HG03045 (cell line): ENCODE measurements at regions not wholly inside any gene's neighbourhood (a gene's known extent, or its start where the extent isn't known, plus 50 kb on each side); places are given as distances from the start of the nearest gene placed in this dataset.
A peak's percentile ranks its signal among the peaks of the same experiment; 100 is the strongest.

ENCODE experiments used
- ATAC-seq: cut with Tn5 transposase; IDR thresholded peaks from one replicate; pipeline ENCODE4 v1.9.1; 2021; ENCODE audit warnings: mild to moderate bottlenecking, moderate library complexity; ENCODE audit not compliant: unreplicated experiment

DNA sequence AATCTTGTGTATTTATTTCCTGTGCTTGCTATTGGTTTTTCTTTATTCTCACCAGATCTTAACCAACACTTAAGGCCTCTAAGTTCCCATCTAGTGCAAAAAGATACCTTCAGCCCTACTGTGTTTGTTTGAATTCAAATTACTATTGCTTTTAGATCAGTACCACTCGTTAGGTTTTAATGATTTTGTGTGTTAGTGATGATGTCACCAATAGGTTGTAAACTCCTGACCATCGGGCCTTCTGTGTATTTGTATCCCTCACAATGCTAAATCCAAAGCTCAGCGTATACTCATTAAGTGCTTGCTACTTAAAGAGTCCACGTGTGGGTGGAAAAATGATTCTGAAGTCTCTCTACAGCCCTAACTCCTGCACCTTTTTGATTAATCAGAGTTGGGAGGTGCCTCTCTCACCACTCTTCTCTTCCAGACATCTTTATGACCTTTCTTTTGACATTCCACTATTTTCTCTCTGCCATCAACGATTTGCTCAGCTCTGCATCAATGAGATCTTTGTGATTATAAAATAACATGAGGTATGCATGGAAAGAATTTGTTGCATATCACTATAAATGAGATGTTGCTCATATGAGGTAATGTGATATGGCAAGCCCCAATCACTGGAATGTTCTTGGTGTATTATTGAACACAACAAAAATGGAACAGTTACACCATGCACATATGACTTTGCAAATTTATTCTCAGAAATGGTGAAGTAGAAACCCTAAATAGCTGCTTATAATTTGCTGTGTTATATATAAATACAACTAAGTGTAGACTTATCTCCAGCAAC is 55.1 kb upstream of the LAMA2 start:
- ATAC-seq: no peak

DNA sequence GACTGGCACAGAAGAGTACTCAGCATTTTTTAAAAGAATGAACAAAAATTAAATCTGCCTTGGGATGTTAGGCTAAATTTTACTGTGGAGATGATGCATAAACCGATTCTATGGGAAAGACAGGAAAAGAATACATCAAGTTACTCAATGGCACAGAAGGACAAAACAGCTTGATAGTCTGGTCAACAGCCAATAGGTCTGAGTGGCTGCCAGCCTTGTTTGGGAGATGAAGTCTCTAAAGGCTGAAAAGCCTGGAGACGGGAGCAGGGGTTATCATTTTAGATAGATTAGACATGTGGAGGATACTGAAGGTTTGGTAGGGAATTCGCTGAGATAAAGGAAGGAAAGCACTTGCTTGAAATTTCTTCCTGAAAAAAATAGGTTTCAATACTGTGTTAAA is 56.3 kb upstream of the LAMA2 start:
- no peak for ATAC-seq

- ATAC-seq: no peak
These were observed 60.7 kb upstream of the LAMA2 start for GRCh38 chr6:128822271-128822670.

DNA sequence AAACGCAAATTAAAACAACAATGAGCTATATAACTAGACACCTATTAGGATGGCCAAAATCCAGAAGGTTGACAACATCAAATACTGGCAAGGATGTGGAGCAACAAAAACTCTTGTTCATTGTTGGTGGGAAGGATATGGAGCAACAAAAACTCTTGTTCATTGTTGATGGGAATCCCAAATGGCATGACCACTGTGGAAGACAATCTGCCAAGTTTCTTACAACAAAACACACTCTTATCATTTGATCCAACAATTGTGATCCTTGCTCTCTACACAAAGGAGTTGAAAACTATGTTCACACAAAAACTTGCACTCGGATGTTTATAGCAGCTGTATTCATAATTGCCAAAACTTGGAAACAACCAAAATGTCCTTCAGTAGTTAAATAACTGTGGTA is 61.8 kb upstream of the LAMA2 start:
- no peak for ATAC-seq

GRCh38 chr6:128808856-128809255 is 74.1 kb upstream of the LAMA2 start:
- no peak for ATAC-seq

DNA sequence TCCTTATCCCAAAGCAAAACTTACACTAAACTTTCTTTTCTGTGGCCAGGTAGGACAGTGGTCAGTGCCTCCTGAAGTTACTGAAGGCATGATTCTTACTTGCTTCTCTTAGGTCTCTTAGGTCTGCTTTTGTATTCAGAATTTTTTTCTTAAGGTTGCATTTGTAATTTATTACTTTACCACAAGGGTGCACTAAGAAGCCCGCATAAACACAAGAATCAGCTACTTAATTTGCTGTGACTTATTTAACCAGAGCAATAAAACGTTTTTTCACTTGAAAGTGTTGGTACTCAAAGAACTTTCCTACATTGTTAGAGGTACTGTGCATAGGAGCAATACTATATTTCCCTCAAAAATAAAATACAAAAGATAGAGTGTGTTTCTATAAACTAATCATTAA is 75.4 kb upstream of the LAMA2 start:
- no peak for ATAC-seq

GRCh38 chr6:128806261-128806660 is 76.7 kb upstream of the LAMA2 start:
- ATAC-seq: no peak

GRCh38 chr6:128803911-128804310 is 79.0 kb upstream of the LAMA2 start:
- no peak for ATAC-seq

GRCh38 chr6:128801621-128802020 is 81.3 kb upstream of the LAMA2 start:
- no peak for ATAC-seq

DNA sequence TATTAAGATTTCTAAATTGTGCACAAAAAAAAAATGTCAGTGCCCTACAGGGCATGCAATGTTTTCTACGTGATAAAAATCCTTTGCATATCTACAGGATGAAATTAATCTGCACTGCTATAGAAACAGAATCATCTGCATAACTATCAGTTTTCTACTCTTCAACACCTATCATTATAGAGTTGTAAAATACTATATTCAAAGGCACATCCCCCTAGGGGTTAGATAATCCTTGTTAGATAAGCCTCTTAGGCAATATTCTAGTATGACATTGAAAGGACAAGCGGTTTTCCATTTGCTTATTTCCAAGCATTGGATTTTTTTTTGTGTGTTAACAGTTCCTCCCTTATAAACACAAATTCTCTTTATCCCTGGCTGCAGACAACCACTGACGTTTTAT is 98.7 kb upstream of the LAMA2 start:
- no peak for ATAC-seq

DNA sequence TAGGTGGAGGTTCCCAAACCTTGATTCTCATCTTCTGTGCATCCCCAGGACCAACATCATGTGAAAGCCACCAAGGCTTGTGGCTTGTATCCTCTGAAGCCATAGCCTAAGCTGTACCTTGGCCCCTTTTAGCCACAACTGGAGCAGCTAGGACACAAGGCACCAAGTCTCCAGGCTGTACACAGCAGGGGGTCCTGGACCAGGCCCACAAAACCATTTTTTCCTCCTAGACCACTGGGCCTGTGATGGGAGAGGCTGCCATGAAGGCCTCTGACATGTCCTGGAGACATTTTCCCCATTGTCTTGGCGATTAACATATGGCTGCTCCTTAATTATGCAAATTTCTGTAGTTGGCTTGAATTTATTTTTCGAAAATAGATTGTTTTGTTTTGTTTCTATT is 114.8 kb upstream of the LAMA2 start:
- no peak for ATAC-seq

DNA sequence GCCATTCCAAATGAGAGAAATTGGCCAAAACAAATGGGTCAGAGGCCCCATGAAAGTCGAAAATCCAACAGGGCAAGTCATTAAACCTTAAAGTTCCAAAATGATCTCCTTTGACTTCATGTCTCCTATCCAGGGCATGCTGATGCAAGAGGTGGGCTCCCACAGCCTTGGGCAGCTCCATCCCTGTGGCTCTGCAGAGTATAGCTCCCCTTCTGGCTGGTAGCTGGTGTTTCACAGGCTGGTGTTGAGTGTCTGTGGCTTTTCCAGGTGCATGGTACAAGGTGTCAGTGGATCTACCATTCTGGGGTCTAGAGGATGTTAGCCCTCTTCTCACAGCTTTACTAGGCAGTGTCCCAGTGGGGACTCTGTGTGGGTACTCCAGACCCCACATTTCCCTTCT is 115.2 kb upstream of the LAMA2 start:
- ATAC-seq: no peak

- no peak for ATAC-seq
These were observed 115.8 kb upstream of the LAMA2 start for GRCh38 chr6:128767150-128767549.

DNA sequence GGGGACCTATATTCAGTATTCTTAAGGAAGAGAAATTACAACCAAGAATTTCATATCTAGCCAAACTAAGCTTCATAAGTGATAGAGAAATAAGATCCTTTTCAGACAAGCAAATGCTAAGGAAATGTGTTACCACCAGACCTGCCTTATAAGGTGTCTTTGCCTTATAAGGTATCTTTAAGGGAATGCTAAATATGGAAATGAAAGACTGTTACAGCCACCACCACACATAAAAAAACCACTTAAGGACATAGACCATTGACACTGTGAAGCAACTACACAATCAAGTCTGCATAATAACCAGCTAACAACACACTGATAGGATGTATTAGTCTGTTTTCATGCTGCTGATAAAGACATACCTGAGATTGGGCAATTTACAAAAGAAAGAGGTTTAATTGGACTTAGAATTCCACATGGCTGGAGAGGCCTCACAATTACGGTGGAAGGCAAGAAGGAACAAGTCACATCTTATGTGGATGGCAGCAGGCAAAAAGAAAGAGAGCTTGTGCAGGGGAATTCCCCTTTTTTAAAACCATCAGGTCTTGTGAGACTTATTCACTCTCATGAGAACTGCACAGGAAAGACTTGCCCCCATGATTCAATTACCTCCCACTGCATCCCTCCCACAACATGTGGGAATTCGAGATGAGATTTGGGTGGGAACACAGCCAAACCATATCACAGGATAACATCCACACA is 119.2 kb upstream of the LAMA2 start:
- ATAC-seq: no peak

GRCh38 chr6:128759901-128760300 is 123.0 kb upstream of the LAMA2 start:
- ATAC-seq: no peak

DNA sequence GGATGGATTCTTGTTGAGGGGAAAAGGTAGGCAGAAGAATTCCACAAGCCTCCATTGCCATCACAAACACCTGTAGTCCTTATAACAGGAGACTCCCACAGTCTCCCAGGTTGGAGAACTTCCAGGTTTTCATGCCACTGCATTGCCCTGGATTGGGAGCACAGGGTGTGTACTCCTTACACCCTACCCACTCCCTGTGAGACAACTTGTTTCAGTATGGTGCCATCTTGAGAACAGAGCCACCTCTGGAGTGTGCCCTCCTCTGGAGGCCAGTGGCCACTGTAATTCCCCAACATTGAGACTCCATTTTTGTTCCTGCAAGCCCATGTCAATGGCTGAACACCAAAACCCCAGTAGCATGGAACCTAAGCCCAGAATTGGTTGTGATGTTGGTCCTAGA is 123.5 kb upstream of the LAMA2 start:
- ATAC-seq: no peak

DNA sequence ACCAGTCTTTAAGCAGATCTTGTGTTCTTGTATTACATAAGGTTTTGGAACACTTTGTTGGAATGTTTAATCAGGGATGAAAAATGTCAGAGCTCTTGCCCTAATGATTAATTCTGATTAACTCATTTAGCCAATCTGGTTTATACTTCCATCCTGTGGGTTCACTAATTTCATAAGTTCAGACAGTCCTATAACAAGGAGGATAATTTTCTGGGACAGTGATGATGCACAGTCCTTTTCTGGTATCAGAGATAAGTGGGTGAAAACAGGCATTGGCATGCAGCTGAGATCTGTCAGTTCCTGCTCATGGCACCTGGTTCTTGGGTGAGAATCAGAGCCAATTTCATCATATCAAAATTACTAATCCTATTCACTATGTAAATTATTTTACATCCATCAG is 125.0 kb upstream of the LAMA2 start:
- ATAC-seq: no peak

DNA sequence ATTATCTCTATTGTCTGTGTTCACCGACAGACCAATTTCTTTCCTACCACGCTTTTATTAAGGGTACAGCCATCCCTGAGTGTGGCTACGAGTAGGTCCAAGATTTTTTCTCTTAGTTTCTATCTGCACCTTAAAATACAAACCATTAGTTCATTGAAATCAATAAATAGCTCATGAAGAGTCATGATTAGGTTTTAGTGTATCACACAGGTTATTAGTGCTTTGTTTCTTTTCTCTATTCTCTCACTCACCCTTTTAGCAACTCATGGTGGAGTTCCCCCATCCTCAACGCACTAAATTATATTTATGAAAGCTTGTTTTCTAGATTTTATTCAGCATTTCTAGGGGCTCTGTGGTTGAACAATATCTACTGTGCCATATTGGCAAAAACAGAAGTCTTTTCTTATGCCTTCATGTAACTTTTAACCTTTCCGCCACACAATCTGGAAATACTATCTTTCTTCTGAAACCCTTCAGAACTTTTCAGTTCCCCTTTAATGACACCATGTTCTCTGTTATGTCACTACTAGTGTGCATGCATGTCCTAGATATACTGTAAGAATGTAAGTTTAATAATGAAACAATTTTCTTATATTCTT is 128.2 kb upstream of the LAMA2 start:
- peak; percentile 97 for ATAC-seq

DNA sequence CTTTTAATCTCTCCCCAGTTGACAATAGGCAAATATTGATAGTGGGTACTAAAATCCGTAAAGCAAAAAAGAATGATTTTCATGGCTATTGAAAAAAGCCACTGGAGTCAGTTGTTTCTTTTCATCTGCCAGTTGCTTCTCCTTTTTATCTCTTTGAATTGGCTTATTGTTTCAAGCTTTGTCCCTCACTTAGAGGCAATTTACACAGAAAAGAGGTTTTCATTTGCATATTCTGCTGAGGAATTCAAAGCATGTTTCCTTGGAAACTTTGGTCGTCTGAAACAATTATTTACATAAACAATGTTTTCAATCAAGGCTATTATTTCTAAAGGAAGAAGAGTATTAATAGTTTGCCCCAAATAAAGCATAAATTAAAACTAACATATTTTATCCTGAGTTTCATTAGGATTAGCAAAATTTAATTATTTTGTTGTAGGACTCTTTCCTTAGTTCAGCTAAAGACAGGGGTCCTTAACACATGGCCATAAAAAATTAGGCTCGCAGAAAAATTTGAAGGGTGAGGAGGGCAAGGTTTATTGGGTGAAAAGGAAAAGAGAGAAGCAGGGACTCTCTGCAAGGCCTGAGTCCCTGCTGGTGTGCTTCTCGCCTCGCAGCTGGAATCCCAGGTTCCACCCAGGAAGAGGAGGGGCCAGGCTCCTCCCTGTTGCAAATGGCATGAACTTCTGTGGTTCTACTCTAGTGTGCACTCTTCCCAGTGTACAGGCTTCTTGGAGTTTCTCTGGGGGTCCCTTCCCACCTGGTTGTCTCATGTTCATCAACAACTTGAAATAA is 138.8 kb upstream of the LAMA2 start:
- no peak for ATAC-seq

- ATAC-seq: no peak
These were observed 140.0 kb upstream of the LAMA2 start for GRCh38 chr6:128742900-128743299.

GRCh38 chr6:128740951-128741350 is 142.0 kb upstream of the LAMA2 start:
- no peak for ATAC-seq
